ENCODE measurements at regions not wholly inside any gene's neighbourhood (a gene's known extent, or its start where the extent isn't known, plus 50 kb on each side); places are given as distances from the start of the nearest gene placed in this dataset.
"Not testable (repeated sequence)": the region's sequence is repeated elsewhere in the genome, so short reads cannot be mapped to it uniquely, and the experiment has no call there.

- Histone ChIP-seq H3K27me3 (no peaks in the 10 kb centered on the region), H3K27ac (no peak overlapping the region), H3K4me3 (no peak overlapping the region), H3K9me3 (ENCODE audit: low read depth) (no peaks in the 10 kb centered on the region), H3K36me3 (no peaks in the 10 kb centered on the region), H3K4me1 (ENCODE audit: low read depth) (no peaks in the 10 kb centered on the region)
- TF ChIP-seq CTCF (IDR thresholded peaks at IDR 0.05; ENCODE audit: low read depth, low read length) = no peak
- DNase-seq (ENCODE audit: low read depth in 1 of 2, low spot score in 1 of 2) = no peak
Observed at GRCh38 chr13:100984085-100984705, 309.6 kb upstream of the TMTC4 start.

- no peak for DNase-seq (ENCODE audit: low read depth in 1 of 2, low spot score in 1 of 2)
- Histone ChIP-seq H3K9me3 (ENCODE audit: low read depth) (no peaks in the 10 kb centered on the region), H3K36me3 (no peaks in the 10 kb centered on the region), H3K27me3 (no peaks in the 10 kb centered on the region), H3K4me1 (ENCODE audit: low read depth) (no peaks in the 10 kb centered on the region), H3K4me3 (no peak overlapping the region), H3K27ac (no peak overlapping the region)
- no peak for TF ChIP-seq CTCF (IDR thresholded peaks at IDR 0.05; ENCODE audit: low read depth, low read length)
Observed at GRCh38 chr13:100983111-100983510, 308.5 kb upstream of the TMTC4 start.

- TF ChIP-seq CTCF (IDR thresholded peaks at IDR 0.05; ENCODE audit: low read depth, low read length) = no peak
- Histone ChIP-seq H3K9me3 (ENCODE audit: low read depth) (no peaks in the 10 kb centered on the region), H3K4me1 (ENCODE audit: low read depth) (no peaks in the 10 kb centered on the region), H3K27me3 (no peaks in the 10 kb centered on the region), H3K36me3 (no peaks in the 10 kb centered on the region), H3K27ac (no peak overlapping the region), H3K4me3 (no peak overlapping the region)
- DNase-seq (ENCODE audit: low read depth in 1 of 2, low spot score in 1 of 2) = no peak
Observed at GRCh38 chr13:100980171-100980570, 305.6 kb upstream of the TMTC4 start.

GRCh38 chr13:100977841-100978240 is 303.2 kb upstream of the TMTC4 start:
- no peak for DNase-seq (ENCODE audit: low read depth in 1 of 2, low spot score in 1 of 2)
- Histone ChIP-seq H3K36me3 (no peaks in the 10 kb centered on the region), H3K4me3 (no peak overlapping the region), H3K27ac (no peak overlapping the region), H3K27me3 (no peaks in the 10 kb centered on the region), H3K9me3 (ENCODE audit: low read depth) (no peaks in the 10 kb centered on the region), H3K4me1 (ENCODE audit: low read depth) (no peaks in the 10 kb centered on the region)
- no peak for TF ChIP-seq CTCF (IDR thresholded peaks at IDR 0.05; ENCODE audit: low read depth, low read length)

GRCh38 chr13:100976993-100977392 is 302.4 kb upstream of the TMTC4 start:
- Histone ChIP-seq H3K9me3 (ENCODE audit: low read depth) (no peaks in the 10 kb centered on the region), H3K36me3 (no peaks in the 10 kb centered on the region), H3K4me1 (ENCODE audit: low read depth) (no peaks in the 10 kb centered on the region), H3K27me3 (no peaks in the 10 kb centered on the region), H3K27ac (no peak overlapping the region), H3K4me3 (no peak overlapping the region)
- no peak for TF ChIP-seq CTCF (IDR thresholded peaks at IDR 0.05; ENCODE audit: low read depth, low read length)
- no peak for DNase-seq (ENCODE audit: low read depth in 1 of 2, low spot score in 1 of 2)

GRCh38 chr13:100975666-100976065 is 301.1 kb upstream of the TMTC4 start:
- H3K27ac ChIP-seq; H3K27me3 ChIP-seq; H3K36me3 ChIP-seq; DNase-seq (ENCODE audit: low read depth in 1 of 2, low spot score in 1 of 2); H3K9me3 ChIP-seq (ENCODE audit: low read depth); H3K4me1 ChIP-seq (ENCODE audit: low read depth); H3K4me3 ChIP-seq: not testable (repeated sequence)
